Stimulated activated CD8-positive, alpha-beta memory T cell treated with anti-CD3 and anti-CD28 coated beads, Interleukin-2, amount 100 ng/mL, for 48 hours (primary cell): ENCODE measurements at regions not wholly inside any gene's neighbourhood (a gene's known extent, or its start where the extent isn't known, plus 50 kb on each side); places are given as distances from the start of the nearest gene placed in this dataset.

Source experiments
- DNase-seq, 2 donors: peaks; one replicate each; pipeline ENCODE4 v3.0.0-alpha.2; 2020; ENCODE audit warnings: low read depth in 2 of 2

DNA sequence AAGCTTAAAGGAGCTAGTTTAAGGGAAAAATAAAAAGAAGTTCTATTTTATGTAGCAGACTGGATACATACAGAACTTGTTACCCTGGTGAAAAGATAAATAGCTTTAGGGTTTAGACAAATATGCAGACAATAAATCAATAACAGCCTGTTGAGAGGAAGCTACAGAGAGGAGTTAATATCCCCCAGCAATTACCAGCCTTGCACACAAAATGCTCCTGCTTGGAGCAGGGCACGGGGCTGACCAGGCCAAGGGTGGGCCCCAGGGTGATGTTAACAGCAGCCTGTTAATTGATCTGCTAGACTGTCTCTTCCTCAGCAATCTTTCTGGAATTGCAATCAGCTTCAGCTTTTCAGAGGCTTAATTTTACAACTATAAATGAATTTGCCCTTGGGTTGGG, 125.1 kb upstream of the SOX4 start:
- no peak for DNase-seq

DNA sequence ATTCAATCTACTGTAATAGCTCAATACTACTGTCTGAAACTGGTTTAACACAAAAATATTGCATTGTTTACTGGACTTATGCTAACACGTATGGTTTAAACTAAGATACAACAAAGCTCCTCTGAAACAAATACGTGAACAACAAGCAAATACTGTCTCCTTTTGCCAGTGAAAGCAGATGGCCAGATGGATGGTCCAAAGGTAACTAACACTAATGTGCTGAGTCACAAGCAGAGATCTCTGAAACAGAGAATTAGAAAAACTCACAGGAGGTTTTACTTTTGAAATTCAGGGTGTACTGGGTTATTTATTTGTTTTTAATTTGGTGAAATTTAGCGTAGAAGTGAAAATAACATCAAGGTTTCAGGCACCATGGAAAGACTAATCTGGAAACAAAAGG, 124.3 kb upstream of the SOX4 start:
- DNase-seq = no peak

DNA sequence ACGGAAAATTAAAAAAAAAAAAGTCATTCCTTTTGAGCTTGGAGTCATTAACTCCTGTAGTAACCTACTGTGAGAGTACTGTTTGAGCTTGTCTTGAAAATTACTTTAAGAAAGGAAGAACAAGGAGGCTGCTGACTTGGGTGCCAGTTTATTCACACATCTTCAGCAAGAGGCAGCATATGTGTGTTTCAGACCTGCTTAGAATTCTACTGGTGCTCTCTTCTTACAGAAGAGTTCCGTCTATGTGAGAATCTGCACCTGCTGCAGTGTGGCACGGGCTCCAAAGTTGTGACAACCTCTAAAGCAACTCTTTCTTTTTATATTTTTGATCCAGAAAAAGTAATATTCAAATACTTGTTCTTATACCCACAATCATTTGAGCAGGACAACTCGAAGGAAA, 117.4 kb upstream of the SOX4 start:
- no peak for DNase-seq

DNA sequence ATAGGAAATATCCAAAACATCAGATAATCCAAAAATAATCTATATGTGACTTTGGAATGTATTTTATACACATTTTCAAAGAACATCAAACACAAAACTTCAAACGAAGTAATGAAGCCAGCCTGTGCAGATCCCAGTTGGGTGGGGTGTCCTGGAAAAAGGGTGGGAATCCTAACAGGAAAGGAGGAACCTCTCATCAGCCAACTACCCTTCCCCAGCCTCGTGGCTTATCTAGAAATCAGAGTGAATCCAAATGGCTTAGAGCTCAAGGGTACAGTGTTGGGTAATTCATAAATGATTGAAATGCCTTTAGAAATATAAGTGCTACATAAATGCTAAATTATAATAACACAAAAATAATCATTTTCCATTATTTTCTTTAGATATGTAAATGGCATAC, 115.1 kb upstream of the SOX4 start:
- DNase-seq = no peak

DNA sequence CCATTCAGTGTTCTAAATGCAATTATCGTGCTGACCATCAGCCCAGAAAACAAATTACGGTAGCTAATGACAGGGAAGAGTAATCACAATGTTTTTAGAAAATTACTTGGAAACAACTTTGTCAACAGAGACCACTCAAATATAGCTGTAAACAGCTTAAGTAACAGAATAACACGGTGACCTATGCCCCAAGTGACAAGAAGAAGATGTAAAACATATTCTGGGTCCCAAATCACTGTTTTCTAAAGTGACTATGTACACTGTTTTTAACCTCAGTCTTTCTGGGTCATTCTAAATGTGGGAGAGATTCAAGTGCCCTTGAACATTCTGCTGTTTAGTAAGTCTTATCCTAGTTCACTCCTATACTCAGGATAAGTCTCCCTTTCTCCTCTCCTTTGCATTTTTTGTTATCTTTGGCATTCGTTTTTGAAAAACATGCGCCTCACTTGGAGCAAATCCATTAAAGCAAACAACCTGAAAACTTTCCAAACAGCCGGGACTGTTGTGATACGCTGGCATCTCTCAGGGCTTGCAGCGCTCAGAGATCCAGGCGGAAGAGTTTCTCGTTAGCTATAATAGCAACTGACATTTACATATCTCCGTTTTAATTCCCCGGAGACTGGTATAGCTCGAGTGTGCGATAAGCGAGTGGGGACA, 114.5 kb upstream of the SOX4 start:
- no peak for DNase-seq

DNA sequence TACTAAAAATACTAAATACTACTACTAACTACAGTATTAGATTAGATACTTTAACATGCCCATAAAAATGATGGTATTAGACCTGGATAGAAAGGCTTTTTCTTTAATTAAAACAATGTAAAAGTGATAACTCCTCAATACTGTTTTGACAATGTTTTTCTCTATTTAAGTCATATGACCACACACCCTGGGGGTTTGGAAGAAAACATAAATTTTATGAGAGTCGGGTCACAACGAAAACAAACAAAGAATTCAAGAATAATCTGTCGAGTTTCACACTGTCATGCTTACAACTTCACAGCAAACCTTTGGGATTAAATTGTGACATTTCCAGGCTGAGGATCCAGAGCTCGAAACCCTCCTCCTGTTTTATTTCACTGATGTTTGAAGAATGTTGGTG, 107.4 kb upstream of the SOX4 start:
- no peak for DNase-seq

DNA sequence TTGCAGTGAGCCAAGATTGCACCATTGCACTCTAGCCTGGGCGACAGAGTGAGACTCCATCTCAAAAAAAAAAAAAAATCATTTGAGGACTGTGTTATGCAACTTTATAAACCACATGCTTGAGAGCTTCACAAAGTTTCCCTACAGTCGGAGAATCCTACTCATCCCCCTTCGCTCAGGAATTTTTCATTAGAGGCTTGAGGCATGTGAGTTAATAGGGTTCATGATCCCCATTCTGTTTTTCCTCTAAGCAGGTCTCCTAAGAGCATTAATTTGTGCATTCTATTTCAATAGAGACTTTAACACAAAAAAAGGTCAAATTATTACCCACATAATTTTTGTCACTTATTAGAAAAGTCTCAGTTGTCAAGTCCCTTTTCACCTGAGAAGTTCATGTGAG, 103.7 kb upstream of the SOX4 start:
- no peak for DNase-seq

DNA sequence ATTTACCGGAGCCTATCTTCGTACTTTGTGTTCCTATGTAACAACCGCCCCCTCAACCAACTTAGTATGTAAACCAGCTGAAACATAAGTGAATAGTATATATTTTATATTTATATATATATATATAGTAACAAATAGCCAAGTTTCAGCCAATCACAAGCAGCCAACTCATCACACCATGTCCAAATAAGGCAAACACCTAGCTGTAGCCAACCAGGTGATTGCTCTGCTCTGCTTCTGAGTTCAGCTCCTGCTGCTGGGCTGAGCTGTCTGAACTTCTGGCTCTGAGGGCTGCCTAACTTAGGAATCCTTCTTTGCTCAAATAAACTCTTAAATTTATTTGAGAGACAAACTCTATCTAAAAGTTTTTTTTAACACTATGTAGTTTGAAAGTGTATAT, 101.6 kb upstream of the SOX4 start:
- no peak for DNase-seq

DNA sequence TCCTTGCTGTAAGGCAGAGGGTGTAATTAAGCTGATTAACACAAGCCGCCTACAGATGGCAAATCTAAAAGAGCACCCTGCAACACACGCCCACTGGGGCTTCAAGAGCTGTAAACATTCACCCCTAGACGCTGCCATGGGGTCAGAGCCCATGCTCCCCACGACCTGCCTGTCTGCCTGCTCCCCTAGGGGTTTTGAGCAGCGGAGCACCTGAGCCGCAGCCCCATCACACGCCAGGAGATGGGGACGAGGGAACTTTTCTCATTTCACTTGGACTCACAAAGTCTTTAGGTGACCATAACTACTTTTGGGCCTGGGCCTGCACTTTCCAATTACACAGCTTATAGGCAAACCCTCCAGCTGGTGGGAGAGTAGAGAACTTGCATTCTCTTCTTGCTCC, 99.0 kb upstream of the SOX4 start:
- DNase-seq = no peak

DNA sequence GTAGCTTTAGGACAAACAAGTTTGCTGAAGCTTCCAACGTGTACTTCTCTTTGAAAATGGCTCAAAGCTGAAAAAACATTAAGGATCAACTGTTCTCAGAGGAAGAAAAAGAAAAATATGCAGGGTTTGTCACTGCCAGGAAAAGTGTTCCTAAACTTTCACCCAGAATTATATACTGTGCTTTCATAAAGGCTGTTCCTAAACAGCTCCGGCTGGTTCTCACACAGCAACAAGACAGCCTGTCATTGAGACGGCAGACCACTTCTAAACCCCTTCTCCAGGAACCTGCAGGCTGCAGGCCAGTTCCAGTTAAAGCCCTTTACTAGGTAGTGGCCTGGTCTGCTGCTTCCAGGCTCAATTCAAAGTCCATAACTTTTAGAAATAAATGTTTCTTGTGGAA, 97.4 kb upstream of the SOX4 start:
- DNase-seq = no peak

DNA sequence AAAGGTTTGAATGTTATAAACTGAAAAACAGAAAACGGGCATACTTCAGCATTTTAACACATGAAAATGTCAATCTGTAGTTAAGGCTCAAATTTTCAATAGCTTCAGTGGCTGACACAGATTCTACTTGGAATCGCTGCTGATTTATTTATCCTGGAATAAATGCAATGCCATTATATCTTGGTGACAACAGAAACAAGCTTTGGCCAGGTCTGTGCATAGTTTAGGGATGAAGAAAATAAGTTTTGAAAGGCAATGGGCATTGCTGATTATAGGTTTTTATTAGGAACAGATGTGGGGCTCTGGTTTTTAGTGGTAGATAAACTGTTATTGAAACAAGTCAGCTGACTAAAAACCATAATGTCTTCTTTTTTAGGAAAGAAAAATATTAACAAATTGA, 96.8 kb upstream of the SOX4 start:
- no peak for DNase-seq

DNA sequence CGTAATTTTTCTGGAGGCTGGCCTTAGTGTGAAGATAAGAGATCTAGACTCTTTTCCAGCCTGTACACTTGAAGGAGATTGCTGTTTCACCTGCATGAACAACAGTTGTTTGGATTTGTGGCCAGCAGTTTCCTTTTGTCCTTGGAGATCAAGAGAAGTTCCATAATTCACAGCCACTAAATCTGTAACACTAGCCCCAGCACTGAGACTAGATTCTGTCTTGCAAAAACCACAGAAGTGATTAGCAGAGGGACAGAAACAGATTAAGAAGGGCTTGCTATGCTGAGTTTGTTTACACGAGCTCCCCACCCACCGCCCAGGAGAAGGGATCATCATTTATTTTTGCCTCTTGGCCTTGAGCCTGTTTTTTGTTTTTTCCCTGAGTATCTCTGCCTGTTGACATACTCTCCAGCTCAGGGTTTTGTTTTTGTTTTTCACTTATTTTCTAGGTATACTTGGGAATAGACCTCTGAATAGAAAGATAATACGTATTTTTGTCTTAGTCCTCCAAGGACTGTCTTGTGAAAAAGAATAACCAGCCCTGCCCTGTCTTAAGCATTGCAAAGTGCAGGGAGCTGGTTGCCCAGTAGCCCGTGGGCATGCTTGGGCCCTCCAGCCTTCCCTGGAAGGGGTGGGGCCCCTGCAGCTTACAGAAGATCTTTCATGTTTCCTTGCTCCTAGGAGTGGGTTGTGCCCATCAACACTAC, 93.1 kb upstream of the SOX4 start:
- DNase-seq = no peak

DNA sequence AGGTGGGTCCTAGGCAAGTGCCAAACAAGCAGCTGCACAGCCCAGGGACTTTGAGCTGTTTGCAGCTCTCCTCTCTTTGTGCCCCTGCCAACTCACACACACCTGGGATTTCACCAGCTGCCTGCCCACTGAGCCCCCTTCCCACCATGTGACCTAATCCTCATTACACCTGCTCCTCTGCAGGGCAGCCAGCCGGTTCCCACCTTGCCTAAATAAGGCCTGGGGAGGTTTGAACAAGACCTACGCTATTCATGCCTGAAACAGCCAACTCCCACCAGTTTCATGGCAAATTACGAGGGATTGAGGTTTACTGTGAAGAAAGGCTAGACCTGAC, 92.6 kb upstream of the SOX4 start:
- no peak for DNase-seq

DNA sequence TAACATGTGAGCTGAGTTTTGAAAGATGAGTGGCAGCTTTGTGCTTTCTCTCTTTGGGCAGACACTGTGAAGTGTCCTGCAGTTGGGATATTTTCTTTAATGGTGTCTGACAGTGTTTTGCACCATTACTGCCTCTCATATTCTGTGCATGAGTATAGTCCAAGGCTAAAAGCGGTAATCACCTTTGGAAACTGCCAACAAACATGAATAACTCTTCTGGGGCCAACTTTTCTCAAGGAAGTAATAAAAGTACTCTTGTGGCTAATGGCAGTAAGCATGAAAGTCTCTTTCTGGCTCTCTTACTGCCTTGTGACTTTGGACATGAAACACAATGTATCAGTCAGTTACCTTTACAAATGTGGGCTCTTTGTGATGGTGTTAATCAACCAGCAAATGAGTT, 91.7 kb upstream of the SOX4 start:
- no peak for DNase-seq

DNA sequence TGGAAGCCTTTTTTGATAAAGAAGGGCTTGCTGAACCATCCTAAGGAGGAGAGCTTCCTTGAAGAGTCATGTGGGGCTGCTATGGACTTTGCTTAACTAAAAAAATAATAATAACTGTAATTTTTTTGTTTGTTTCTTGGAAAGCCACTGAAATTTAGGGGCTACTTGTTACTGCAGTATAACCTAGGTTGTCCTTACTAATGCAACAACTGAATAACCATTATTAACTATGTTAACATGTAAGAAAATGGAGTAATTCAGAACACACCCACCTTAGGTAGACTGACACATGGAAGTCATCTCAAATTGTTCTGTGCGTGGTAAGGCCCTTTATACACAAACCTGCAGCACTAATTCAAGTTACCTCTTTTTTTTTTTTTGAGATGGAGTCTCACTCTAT, 90.9 kb upstream of the SOX4 start:
- DNase-seq = no peak

DNA sequence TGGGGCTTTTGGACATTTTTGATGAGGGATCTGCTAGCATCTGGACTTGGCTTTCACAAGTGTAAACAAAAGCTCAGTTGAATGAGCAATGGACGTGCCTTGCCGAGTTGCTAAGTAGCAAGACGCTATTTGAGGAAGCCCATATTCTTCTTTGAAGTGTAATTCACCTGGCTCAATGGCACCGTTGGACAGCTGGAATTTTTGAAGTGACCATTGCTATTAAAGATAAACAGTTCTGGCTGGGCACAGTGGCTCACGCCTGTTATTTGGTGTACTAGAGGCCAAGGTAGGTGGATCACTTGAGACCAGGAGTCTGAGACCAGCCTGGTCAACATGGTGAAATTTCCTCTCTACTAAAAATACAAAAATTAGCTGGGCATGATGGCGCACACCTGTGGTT, 88.8 kb upstream of the SOX4 start:
- DNase-seq = no peak

DNA sequence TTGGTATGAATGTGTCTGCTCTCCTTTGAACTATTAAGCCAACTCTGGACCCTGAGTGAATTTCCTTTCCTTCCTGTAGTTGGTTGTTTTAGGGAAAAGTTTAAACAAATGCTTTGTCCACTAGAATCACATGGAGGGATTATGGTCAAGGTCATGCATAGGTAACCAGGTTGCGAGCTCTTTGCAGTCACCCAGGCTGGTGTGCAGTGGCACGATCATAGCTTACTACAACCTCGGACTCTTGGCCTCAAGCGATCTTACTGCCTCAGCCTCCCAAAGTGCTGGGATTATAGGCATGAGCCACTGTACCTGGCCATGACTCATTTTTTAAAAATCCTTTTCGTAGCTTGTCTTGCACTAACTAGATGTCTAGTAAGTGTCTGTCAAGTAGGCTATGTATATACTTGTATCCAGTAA, 88.0 kb upstream of the SOX4 start:
- no peak for DNase-seq

DNA sequence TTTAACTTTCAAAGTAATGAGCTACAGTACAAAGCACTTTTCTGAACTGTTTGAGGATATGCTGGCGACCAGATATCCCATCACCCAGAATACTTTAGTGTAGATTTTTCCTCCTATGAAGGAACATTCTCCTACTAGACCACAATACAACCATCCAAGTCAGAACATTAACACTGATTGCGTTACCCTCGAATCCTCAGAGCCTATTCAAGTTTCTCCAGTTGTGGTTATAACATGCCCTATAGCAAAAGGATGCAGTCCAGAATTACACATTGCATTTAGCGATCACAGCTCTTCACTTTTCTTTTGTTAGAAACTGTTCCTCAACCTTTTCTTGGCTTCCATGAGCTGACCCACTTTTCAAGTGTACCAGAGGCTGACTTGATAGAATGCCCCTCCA, 87.4 kb upstream of the SOX4 start:
- DNase-seq = no peak

DNA sequence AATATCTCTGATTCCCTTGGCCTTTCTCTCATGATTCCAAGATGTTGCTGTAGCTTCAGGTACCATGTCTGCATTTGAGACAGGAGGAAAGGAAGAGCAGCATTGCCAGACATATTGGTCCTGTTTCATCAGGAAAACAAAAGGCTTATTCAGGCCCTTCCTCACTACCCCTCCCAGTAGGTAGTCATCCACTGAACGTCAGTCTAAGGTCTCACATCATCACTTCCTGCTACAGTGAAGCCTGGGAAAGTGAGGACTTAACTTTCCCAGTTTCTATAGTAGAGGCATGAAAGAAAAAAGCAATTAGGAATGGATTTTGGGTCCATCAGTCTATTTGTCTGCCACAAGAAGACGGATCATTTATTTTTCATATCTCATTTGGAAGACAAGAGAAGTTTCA, 85.7 kb upstream of the SOX4 start:
- no peak for DNase-seq

DNA sequence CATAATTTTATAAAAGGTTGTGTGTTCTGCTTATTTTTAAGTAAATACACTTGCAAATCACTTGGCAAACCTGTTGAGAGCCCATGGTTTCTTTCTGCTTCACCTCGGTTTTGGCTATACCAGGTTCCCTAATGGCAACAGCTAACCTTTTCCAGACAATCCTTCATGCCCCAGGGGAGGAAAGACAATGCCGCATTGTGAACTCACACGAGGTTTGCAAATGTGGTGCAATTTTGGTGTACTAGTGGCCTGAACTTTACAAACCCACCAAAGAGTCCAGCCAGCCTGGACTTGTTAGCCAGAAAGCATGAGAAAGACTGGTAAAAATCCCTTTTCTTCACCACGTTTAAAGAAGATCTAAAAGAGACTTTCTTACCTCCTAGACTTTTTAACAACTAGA, 84.8 kb upstream of the SOX4 start:
- no peak for DNase-seq

DNA sequence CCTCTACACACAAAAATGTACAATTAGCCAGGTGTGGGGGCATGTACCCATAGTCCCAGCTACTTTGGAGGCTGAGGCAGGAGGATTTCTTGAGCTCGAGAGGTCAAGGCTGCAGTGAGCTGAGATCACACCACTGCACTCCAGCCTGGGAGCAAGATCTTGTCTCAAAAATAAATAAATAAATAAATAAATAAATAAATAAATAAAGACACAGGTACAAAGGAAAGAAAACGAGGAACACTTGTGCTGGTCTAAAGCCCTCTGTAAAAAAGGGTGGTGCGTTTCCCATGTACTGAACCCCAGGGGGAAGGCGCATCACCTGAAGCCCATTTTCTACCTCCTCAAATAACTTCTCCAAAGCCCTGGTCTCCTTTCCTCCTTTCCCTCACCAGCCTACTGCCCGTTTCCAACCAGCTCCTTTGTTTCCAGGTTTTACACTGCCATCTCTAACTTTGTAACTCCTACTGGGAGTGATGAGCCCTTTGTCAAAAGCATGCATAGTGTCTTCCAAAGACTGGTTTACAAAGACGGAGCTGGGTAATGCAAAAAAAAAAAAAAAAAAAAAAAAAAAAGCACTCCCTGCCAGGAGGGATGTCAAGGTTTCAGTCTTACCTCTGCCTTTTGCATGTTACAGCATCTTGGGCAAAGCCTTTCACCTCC, 81.5 kb upstream of the SOX4 start:
- DNase-seq = no peak

DNA sequence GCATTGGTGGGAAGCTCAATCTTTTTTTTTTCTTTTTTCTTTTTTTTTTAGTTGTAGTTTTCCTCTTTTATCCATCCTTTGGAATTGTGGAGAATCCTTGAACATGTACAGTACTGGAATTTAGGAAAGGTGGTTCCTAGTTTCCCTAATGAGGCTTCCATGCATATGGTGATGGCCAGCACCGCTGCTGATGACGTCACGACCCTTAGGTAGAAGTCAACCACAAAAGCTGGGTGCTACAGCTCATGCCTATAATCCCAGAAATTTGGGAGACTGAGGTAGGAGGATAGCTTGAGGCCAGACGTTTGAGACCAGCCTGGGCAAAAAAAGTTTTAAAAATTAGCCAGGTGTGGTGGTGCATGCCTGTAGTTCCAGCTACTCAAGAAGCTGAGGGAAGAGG, 79.3 kb upstream of the SOX4 start:
- DNase-seq = no peak

DNA sequence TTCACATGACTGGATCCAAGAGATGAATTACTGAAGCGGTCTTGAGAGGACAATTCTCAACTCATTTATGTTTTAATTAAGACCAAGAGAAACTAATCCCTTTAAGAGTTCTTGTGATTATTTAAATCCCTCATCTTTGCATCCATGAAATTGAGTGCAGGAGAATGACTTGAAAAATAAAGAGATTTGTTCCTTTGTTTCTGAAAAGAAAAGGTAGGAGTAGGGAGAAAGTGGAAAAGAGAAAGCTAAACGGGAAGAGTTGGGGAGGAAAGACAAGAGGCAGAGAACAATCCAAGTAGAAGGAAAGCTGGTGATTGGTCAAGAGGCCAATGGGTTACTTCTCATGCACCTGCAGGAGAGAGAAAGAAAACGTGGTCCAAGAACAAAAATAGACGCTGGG, 75.2 kb upstream of the SOX4 start:
- no peak for DNase-seq

DNA sequence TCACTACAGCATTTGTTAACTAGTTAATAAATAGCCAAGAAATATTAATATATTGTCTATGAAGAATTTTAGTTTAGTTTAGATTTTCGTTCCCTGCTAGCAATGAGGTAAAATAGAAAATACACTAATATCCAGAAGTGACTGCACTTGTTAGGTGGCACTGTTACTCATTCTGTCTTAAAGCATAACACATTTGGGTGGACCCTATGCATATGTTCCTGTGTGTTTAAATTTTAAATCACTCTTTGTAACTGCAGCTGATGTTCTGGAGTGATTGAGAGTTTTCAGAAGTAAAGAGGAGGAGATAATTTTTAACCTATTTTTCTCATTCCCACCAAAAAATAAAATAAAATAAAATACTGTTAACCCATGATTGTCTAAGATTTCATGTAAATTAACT, 73.9 kb upstream of the SOX4 start:
- DNase-seq = no peak
